Heart left ventricle (tissue), 13 donors: ENCODE measurements at regions not wholly inside any gene's neighbourhood (a gene's known extent, or its start where the extent isn't known, plus 50 kb on each side); places are given as distances from the start of the nearest gene placed in this dataset.

Experiments
- POLR2A ChIP-seq, 2 donors: fragments of 450-650 bp; IDR thresholded peaks; one replicate each; pipeline ENCODE4 v1.6.1; 2017; ENCODE audit warnings: antibody characterized with exemption in 2 of 2, mild to moderate bottlenecking in 2 of 2, moderate library complexity in 2 of 2
- TF ChIP-seq, protein P1 (sequence below), 12 donors: fragments of 200-600 bp; sonication (generic) in 4 of 12; IDR thresholded peaks; one replicate each; pipeline versions ENCODE4 v1.5.0 to v1.8.0; 2018 to 2022; ENCODE audit warnings: antibody characterized with exemption in 12 of 12, mild to moderate bottlenecking in 5 of 12
- donor health status: ischemic (EF 13 %, LVEDD 7.1; RV severe dilation, severe dysfunction).
- donor health status: DM: no; HTN: yes; CAD: no.
- donor health status: DM: no; HTN: no; CAD: no.
- donor health status: ischemic (EF 25% LVEDD 6.9; RV normal size, moderate dysfunction).
- donor health status: ischemic (EF 25% LVEDD 5.7; RV mildly dilated, moderate dysfunction).
- donor health status: ischemic (EF 35%, LVEDD 5.7; RV mildly dilated, moderate dysfunction).
- donor health status: nonischemic (EF 11% LVEDD 7.7; RV severe dilation, severe dysfunction).
- donor health status: DM: yes; HTN: yes; CAD: no.
- donor health status: PGD.
- donor health status: ischemic (EF 29% LVEDD 5.4; RV normal size, mild dysfunction).
- donor health status: nonischemic (EF 23%, LVEDD 6.1; RV moderate dilation, normal function).

GRCh38 chr17:27233776-27234175 lies 60.1 kb upstream of the WSB1 start:
- TF ChIP-seq, protein P1, sequence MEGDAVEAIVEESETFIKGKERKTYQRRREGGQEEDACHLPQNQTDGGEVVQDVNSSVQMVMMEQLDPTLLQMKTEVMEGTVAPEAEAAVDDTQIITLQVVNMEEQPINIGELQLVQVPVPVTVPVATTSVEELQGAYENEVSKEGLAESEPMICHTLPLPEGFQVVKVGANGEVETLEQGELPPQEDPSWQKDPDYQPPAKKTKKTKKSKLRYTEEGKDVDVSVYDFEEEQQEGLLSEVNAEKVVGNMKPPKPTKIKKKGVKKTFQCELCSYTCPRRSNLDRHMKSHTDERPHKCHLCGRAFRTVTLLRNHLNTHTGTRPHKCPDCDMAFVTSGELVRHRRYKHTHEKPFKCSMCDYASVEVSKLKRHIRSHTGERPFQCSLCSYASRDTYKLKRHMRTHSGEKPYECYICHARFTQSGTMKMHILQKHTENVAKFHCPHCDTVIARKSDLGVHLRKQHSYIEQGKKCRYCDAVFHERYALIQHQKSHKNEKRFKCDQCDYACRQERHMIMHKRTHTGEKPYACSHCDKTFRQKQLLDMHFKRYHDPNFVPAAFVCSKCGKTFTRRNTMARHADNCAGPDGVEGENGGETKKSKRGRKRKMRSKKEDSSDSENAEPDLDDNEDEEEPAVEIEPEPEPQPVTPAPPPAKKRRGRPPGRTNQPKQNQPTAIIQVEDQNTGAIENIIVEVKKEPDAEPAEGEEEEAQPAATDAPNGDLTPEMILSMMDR (IDR thresholded peaks at IDR 0.05), result no peak
- TF ChIP-seq POLR2A (IDR thresholded peaks at IDR 0.05), result no peak
